Tongue (tissue), 1 donor: ENCODE measurements at regions not wholly inside any gene's neighbourhood (a gene's known extent, or its start where the extent isn't known, plus 50 kb on each side); places are given as distances from the start of the nearest gene placed in this dataset.
"Not testable (repeated sequence)": the region's sequence is repeated elsewhere in the genome, so short reads cannot be mapped to it uniquely, and the experiment has no call there.

Source experiments
- DNase-seq: peaks from one replicate; pipeline ENCODE4 v3.0.0-alpha.2; 2015

DNA sequence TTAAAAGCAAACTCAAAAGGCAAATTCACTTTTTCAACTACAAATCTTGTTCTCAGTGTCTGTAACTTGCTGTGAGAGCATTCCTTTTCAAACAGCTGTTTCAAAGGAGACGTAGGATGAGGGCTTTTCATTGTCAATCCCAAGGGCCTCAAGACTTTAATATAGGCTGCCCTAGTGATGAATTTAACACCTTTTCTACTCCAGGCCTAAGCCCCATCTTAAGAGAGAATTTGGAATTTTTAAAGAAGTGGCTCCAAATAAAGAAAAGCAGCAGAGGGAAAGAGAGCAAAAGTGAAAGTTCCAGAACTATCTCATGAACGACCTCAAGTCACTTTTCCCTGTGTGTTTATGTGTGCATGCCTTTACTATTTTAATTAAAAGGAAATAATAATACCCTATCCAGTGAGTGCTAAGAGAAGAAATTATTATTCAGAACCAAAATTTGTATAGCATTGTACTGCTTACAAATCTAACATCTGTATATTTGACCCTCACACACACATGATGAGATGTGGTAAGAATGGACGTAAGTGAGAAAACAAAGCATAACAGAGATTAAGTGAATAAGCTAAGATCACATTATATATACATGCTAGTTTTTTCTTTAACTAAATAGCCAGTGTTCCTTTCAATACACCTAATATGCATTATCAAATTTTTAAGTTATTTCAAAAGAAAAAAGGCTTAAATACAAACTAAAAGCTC is 196.4 kb downstream of the VGLL3 start:
- DNase-seq = peak; percentile 47

DNA sequence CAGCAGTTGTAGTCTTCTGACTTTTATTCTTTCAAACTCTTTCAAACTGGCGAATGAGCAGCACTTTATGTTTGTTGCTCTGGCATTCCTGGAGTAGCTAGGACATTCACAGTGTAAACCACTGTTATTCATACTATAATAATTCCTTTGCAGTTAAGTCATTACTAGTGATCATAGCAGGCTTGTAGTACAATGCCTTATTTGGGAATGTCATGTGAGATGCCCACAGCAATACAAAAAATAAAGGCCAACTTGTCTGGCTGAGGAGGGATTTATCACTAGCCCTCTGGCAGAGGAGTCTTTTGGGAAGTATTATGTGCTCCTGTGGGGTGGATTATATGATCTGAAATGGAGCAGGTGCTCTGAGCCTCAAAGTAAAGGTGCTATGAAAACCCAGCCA is 197.2 kb downstream of the VGLL3 start:
- DNase-seq = peak; percentile 84

DNA sequence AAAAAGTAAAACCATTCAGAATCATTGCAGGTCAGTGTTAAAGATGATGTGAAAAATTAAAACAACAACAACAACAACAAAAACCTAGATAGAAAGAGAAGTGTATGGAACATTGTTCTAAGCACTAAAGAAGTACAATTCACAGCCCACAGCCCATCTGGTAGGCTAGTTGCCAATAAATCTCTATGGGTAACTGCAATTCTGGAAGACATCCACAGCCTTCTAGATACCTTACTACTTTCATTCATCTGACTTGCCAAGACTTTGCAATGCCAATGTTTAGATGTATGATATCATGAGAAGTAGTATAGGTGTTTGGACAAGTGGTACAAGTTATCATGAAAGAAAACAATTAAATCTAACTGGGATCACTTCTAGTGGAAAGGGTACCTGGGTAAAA is 198.6 kb downstream of the VGLL3 start:
- DNase-seq = peak; percentile 48

DNA sequence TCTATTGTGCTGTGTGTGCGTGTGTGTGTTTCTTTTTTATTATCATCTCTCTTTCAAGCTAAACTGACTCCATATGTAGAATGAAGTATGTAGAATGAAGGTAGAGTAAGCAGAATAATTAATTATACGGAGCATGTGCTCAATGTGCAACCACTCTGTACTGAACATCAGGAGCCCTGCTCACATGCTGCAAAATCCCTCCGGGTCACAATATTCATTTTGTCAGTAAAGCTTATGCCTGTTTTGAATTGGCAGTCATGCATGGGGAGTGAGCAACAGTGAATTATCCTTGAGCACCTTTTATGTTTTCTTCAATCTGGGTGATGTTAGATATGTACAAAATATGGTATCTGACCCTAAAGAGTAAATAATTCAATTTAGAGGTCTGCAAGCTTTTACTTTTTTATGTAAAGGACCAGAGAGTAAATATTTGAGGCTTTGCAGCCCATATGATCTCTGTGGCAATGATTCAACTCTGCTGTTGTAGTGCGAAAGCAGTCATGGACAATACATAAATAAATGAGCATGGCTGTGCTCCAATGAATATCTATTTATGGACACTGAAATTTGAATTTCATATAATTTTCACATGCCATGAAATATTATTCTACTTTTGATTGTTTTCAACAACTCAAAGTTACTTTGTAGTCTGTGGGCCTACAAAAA is 199.9 kb downstream of the VGLL3 start:
- peak; percentile 44 for DNase-seq

DNA sequence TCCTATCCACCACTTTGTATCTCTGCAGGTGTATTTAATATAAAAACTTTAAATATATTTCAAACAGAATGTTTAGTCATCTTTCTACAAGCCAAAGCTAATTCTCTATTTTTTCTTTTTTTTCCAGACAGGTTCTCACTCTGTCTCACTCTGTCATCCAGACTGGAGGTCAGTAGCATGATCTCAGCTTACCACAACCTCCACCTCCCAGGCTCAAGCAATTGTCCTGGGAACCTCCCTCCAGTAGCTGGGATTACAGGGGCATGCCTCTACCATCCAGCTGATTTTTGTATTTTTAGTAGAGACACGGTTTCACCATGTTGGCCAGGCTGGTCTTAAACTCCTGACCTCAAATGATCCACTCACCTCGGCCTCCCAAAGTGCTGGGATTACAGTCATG is 202.6 kb downstream of the VGLL3 start:
- DNase-seq = no peak

DNA sequence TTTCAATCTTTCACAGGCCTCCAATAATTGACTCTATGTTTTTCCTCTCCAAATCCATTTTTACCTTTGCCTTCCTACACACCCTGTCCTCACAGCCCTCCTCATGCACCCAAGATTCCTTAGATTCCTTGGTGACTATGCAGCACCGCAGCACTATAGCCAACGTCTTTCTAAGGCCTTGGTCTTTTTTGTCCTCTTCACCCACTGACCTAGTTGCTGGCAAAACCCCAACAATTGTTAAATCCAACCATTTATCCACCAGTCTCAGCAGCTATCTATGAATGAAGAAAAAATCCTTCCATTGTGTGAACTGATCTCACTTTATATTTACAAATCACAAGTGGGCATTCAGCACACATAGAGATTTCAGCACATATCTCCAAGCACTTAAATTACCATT is 203.9 kb downstream of the VGLL3 start:
- DNase-seq = no peak

DNA sequence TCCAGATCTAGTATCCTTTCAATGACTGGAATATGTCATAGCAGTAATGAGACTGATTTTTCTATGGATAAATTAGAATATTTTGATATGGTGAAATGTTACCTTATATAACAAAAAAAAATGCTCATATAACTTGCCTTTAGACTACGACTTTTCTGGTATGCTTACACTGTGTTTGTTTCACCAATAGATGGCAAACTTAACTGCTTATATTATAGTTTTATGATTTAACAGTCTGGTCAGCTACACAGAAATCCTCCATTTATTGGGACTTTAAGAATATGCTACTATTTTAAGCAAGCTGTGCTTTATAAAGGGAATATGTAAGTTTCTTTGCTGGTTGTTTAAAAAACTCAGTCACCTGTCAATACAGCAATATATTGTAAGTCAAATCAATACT is 205.6 kb downstream of the VGLL3 start:
- DNase-seq = peak; percentile 48

DNA sequence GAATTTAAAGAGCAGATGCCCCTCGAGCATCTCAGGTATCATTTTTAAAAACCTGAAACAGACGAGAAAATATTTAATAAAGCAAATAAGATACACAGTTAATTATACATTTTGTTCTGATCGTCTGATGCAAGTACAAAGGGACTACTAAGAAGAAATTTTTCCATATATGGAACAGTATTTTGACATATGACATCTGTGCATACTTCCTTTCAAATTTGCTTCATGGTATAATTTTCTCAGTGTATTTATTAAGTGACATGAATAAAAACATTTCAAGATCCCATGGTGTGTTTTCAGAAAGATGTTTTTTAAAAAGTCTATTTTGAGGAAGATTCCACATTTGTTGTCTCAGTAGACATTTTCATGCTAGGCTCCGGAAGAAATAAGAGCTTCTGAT is 208.1 kb downstream of the VGLL3 start:
- DNase-seq = no peak

DNA sequence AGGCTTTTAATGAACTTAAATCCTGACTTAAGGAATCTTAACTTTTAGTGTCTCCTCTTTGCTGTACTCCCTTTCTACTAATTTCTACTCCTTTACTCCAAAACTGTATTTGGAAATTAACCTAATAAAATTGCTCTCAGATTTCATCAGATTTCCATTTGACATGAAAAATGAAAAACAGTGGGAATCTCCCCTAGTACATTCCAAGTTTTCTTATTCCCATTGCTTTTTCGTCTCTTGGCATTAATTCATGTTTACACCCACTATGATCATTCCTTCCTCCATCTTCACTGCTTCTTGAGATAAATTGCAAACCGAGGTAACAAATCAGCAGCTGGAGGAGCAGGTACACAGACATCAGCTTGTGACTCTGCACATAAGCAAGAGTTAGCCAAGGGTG is 208.7 kb downstream of the VGLL3 start:
- no peak for DNase-seq

DNA sequence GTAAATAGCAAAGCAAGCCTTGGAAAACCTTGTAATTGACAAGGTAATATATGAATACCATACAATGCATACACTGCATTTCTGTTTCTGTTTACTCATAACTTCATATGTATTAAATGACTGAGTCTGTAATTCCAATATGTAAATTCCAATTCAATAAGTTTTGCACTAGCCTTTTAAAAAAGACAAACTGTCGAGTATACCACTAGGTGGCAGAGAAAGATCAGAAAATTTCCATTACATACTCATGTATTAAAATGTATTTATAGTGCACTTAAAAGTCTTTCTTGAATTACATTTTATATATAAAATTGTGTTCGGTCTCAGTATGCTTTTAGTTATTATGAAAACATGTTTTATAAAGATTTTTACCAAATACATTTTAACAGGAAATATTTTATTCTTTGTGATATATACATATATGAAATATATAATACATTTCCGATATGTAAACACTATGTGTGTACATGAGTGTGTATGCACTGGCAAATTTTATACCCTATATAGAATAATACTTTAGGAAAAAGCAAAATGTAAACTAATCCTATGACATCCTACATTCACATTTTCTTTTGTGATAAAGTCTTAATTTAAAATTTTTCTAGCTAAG is 216.8 kb downstream of the VGLL3 start:
- DNase-seq = peak; percentile 67

DNA sequence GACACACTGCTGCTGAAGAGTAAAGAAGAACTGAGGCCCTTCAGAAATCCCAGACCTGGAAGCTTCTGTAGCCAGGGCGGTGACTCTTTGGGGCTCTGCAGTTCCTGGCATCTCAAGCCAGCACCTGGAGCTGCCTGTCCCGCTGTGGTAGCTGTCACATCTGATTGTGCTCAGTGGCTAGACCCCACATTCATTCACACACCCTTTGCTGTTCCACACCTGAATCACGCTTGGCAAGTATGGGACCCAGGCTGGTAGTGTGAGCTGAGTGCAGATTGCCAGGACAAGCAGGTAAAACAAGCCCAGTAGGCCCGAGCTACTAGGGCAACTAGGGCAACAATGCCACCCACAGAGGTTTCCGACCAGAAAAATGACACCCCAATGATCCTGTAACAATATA is 218.2 kb downstream of the VGLL3 start:
- DNase-seq = no peak

DNA sequence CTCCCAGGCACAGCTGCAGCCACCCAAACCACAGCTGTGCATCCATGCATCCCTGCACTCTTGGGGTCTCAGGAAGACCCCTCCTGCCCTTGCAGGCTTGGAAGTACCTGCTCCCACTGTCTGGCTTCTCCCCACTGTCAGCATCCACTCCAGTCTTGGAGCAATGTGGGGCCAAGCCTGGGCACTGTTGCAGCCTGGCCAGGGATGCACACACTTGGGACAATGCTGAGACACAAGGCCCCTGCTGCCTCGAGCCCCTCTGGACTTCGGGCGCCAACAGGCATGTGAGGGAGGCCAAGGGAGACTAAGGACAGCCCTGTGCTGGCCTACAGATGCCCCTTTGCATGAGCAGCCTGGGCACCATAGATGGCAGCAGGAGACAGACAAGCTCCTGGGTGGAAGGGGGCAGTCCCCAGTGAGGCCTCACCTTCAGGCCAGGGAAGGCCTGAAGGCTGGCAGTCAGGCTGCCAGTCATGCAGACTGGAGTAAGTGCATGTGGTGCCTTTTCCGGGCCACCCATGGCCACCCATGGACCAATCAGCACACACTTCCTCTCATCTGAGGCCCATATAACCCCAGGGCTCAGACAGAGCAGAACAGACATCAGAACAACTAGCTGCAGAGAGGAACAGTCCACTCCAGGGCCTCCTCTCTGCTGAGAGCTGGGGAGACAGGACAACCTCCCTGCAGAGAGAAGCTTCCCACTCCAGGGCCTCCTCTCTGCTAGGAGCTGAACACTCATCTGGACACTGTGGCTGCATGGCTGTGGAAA is 219.0 kb downstream of the VGLL3 start:
- DNase-seq = no peak

DNA sequence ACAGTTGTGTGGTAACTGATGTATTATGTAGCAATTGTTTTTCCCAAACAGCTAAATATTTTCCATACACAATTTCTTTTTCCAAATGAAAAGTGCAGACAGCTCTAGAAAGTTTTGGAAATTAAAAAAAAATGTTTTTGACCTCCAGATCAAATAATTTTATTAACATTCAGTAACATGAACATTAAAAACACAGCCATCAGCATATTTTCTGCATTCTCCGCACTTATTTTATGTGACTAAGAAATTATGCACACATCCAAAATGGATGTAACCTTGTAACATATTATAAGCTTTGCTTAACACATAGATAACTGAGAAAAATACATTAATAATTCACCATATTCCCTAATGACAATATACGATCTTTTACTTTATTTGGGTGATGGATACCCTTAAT is 224.6 kb downstream of the VGLL3 start:
- DNase-seq = no peak

DNA sequence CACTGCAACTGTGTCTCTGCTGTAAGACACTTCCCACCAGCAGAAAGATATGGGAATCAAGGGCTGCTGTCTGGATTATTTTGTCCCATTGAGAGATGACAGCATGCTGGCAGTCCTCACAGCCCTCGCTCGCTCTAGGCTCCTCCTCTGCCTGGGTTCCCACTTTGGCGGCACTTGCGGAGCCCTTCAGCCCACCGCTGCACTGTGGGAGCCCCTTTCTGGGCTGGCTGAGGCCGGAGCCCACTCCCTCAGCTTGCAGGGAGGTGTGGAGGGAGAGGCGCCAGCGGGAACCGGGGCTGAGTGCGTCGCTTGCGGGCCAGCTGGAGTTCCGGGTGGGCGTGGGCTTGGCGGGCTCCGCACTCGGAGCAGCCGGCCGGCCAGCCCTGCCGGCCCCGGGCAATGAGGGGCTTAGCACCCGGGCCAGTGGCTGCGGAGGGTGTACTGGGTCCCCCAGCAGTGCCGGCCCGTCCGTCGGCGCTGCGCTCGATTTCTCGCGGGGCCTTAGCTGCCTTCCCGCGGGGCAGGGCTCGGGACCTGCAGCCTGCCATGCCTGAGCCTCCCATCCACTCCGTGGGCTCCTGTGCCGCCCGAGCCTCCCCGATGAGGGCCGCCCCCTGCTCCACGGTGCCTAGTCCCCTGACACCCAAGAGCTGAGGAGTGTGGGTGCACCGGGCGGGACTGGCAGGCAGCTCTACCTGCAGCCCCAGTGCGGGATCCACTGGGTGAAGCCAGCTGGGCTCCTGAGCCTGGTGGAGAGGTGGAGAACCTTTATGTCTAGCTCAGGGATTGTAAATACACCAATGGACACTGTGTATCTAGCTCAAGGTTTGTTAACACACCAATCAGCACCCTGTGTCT is 233.4 kb downstream of the VGLL3 start:
- not testable (repeated sequence) for DNase-seq

DNA sequence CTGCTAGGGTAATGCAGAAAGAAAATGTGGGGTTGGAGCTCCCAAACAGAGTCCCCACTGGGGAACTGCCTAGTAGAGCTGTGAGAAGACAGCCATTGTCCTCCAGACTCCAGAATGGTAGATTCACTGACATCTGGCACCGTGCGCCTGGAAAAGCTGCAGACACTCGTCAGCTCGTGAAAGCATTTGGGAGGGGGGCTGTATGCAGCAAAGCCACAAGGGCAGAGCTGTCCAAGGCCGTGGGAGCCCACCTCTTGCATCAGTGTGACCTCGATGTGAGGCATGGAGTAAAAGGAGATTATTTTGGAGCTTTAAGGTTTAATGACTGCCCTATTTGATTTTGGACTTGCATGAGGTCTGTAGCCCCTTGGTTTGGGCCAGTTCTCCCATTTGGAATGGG is 242.9 kb downstream of the VGLL3 start:
- DNase-seq = no peak

DNA sequence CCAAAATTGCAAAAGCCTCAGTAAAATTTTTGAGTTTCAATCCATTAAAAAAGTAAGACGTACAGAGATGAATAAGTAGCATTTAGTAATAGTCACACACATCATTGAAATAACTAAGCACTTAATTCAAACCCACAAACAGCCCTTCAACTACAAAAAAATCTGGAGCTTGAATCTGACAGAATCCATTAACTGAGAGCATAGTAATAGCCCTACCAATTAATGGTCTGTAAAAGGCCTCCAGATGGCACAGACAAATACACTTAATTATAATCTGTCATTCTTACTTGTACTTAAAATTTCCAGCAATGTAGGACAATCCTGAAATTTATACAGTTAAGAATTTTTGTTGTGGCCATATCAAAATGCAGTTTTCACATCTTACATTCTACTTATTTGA is 246.9 kb downstream of the VGLL3 start:
- DNase-seq = no peak

DNA sequence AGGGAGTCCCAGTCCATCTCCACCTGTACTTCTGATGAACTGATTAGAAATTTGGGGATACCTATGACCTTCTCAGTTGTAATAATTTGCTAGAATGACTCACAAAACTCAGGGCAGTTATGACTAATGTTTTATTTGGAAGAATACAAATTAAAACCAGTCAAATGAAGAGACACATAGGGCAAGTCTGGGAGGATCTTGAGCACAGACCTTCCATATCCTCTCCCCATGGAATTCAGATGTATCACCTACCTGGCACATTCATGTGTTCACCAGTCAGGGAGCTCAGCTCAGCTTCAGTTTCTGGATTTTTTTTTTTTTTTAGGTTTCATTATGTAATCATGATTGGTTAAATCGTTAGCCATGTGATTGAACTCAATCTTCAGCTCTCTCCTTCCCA is 247.7 kb downstream of the VGLL3 start:
- no peak for DNase-seq

DNA sequence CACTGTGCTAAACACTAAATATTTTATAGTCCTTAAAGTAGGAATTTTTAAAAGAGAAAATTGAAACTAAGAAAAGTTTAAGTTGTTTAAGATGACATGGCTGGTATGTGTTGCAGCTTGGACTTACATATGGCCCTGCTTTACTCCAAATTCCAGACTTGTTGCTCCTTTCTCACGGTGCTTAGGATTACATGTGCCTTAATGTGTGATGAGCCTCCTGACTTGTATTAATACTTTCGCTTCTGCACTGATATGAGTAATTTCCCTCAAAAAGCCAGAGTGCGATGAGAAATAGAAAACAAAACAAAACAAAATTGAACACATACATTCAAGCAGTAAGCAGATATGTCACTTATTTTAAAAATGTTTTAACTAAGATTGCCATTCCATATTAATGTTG is 250.2 kb downstream of the VGLL3 start:
- DNase-seq = no peak

DNA sequence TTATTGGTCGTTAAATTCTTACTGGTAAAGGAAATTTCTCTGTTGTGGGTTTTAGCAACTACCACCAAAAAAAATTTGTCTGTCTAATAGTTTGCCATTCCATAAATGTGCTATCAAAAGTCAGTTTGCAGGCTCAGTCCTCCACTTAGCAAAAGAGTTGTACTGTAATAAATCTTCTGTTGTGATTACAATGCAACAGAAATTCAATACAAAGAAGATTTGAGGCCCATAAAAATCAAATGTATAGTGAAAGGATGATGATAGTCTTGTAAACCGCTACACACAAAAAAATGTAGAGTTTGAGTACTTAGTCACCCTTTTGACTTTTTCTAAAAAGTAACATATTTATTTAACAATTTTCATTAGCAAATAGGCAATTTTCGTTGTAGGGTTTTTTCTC is 251.7 kb downstream of the VGLL3 start:
- DNase-seq = no peak

DNA sequence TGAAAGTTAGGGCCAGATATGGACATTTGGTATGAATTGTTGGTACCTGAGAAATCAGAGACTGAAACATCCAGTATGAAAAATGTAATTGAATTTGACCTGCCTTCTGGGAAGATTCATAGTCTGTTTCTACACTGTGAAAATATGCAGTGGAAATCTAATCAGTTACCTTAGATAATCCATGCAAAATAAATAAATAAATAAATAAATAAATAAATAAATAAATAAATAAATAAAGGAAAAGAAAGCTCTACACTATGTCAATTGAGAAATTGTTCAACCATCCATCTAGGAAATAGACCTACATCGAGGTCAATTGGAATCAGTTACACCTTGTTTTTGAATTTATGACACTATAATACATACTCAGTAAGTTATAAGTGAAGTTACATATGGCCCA is 252.3 kb downstream of the VGLL3 start:
- DNase-seq = no peak

DNA sequence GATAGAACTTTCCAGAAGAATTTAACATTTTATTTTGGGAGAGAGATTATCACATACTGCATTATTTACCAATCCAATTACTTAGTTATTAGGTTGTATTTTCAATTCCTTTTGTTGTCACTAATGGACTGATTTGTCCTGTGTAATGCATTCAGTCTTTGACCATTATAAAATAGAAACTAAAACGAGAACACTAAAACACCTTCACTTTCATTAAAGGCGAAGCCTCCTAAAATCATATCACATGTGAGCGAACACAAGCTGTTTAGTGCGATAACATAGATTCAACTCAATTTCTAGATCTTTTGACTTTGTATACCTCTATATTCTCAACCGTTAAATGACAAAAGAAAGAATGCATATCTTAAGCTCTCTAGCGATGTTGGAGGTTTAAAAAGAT is 253.4 kb downstream of the VGLL3 start:
- no peak for DNase-seq

DNA sequence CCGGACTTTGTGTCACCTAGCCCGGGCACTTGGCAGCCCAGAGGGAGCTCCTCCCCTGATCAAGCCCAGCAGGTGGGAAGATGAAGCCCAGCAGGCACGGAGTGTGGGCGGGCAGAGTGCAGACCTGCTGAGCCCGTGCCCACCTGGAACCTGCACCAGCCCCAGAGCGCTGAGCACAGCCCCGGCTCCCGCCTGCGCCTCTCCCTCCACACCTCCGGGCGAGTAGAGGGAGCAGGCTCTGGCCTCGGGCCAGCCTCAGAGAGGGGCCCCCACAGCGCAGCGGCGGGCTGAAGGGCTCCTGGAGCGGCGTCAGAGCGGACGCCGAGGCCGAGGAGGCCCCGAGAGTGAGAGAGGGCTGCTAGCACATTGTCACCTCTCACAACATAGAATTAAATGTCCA is 257.7 kb downstream of the VGLL3 start:
- no peak for DNase-seq
